HG02973 (cell line): ENCODE measurements at regions not wholly inside any gene's neighbourhood (a gene's known extent, or its start where the extent isn't known, plus 50 kb on each side); places are given as distances from the start of the nearest gene placed in this dataset.

Experiments
- ATAC-seq: cut with Tn5 transposase; IDR thresholded peaks from one replicate; pipeline ENCODE4 v1.9.1; 2021; ENCODE audit warnings: moderate library complexity; ENCODE audit not compliant: unreplicated experiment

DNA sequence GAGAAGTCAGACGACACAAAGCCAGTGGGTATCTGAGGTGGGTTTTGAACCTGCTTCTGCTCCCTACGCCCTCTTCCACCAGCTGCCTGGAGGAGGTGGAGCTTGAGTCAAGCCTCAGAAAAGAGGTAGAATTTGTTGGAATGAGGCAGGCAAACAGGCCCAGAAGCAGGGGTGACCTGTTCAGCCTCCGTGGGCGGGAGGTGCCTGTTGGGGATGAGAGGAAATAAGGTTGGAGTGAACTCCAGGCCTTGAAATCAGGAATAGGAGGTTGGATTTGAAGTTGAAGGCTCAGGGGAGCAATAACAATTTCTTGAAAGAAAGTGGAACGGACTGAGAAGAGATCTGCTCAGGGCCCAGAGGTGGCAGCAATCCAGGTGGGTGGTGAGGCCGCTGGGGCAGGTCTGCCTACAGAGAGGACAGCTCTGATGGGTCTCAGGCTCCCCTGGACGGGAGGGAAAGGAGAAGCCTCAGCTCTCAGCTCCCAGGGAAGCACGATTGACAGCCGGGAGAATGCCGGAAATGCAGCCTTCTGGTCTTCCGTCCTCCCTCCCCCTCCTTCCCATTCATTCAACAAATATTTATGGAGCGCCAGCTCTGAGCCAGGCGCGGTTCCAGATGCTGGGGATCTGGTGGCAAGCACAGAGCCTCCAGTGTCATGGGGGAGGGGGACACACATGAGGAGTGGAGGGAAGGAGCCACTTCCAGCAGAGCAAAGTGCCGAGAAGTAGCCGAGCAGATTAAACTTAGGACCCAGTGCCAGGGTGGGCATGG is 61.9 kb upstream of the CIBAR2 start:
- ATAC-seq = no peak

DNA sequence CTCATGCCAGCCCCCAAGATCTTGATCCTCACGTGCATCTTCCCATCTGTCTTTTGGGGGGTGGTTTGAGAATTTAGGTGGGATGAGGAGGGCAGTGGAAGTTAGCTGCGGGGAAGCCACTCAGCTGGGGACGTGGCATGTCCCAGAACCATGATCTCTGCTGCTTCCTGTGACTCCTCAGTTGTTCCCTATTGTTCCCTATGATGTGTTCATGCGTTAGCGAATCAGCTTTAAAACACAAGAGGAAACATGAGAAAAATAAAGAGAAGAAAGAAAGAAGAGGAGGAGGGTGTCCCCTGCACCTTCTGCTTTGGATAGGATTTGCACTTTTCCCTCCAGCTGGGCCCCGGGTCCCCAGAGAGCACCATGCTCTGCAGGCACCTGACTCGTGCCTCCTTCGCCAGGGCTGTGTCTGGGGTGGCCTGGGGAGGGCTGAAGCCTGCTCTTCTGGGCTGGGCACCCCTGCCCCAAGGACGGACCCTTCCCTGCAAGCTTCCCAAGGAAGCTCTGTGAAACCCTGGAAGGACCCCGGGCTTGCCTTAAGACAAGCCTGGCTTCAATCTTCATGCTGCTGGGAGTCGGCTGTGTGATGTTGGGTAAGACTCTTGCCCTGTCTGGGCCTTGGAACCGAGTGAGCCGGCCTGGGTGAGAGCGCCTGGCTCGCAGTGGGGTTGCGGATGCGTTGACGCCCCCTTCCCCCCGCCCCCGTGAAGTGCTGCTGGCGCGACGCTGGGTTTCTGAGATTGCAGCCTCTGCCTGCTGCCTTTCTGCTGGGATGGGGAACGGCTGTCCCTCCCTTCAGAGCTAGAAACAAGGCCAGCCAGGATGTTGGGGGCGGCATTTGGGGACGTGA is 62.8 kb upstream of the CIBAR2 start:
- ATAC-seq = no peak

DNA sequence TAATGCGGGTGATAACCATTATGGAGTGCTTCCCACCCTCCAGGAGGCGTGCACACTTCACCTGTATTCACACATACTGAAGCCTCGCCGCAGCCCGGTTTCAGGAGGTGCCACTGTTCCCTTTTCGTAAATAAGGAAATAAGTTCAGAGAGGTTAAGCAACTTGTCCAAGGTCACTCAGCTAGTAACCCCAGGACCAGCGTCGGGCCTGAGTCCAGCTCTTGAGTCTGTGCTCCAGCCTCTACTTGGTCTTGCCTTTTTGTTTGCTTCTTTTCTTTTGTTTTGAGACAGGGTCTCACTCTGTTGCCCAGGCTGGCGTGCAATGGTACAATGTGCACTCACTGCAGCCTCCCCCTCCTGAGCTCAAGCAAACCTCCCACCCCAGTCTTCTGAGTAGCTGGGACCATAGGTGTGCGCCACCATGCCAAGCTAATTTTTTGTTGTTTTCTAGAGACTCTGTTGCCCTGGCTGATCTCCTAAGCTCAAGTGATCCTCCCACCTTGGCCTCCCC is 63.5 kb upstream of the CIBAR2 start:
- ATAC-seq = no peak

DNA sequence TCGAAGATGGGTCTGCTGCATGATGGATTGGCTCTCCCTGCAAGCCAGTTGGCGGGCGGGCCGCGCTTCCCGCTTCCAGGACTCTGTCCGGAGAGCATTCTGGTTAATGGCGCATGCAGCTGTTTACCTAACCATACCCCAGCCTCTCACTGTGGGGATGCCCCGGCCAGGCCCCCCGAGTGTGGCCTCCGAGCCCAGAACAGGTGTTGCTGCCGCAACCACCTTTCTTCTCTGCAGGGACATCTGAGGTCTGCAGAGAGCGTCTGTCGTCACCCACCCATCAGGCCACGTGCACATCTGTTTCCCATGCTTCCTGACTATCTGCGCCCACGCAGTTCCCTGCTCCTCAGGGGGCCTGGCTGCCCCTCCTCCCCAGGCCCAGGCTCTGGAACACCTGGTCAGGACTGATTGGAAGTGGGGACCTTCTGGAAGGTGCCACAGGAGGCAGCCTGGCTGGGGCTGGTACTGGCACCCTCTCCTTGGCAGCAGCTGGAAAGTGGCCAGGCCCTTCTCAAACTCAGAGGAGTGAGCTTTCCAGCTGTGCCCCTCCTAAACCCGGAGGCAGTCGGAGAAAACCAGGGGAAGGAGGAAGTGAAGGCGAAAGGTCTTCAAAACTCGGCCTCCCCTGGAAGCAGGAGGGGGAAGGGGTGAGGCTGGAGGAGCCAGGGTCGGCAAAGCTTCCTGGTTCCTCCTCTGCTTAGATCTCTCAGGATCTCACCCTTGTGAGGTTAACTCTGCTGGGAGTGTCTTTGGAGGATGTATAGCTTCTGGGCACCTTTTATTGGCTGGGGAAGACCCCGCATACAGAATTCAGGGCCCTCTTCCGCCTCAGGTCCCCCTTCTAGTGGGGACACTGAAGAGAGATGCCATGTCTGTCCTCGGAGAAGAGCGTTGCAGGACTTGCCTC is 64.5 kb upstream of the CIBAR2 start:
- no peak for ATAC-seq

DNA sequence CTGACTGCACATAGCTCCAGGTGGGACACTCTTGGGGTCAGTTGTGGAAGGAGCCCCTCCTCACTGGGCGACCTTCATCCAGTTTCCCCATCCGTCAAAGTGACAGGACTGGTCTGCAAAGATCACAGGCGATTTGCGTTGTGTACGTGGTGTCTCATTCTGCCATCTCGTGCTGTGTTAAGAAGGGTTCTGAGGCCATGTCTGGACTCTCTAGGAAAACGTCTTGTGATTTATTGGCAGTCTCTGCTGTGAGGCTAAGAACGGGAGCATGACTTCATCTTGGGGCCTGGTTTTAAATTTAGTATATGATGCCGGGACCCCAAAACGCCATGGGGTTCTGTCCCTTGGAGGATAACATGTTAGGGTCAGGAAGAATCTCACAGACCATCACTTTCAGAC is 65.2 kb upstream of the CIBAR2 start:
- ATAC-seq = no peak

DNA sequence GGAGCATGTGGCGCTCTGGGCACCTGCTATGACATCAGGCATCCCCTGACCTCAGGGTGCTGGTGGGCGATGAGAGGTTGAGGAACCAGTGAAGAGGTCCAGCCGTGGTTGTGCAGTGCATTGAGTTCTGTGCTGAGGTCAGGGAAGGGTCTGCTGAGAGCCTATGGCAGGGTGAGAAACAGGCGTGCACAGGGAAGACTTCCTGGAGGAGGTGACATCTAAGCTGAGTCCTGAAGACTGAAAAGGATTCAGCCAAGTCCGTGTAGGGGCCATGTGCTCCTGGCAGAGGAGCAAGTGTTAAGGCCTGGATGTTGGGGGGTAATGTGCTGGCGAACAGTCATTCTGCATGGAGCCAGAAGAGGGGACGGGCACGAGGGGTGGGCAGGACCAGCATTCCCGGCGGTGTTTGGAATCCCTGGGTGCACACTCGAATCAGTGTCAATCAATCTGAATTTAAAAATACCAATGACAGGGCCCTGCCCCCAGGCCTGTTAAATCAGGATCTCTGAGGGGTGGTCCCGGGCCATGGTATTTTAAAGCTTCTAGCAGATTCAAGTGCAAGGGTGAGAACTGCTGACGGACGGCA is 65.8 kb upstream of the CIBAR2 start:
- no peak for ATAC-seq

DNA sequence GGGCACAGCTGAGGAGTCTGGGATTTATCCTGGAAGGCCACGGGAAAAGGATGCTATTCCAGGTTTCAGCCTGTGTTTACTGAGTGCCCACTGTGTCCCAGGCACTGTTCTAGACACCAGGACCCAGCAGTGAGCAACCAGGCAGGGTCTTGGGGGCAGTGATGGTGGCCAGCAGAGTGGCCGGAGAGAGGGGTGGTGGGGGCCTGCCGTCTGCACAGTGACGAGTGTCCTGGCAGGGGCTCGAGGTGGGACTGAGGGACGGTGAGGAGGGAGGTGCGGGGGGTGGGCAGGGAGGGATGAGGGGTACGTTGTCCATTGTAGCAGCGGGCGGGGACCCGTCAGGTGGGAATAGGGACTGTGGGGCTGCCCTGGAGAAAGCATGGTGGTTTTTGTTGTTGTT is 66.3 kb upstream of the CIBAR2 start:
- no peak for ATAC-seq

DNA sequence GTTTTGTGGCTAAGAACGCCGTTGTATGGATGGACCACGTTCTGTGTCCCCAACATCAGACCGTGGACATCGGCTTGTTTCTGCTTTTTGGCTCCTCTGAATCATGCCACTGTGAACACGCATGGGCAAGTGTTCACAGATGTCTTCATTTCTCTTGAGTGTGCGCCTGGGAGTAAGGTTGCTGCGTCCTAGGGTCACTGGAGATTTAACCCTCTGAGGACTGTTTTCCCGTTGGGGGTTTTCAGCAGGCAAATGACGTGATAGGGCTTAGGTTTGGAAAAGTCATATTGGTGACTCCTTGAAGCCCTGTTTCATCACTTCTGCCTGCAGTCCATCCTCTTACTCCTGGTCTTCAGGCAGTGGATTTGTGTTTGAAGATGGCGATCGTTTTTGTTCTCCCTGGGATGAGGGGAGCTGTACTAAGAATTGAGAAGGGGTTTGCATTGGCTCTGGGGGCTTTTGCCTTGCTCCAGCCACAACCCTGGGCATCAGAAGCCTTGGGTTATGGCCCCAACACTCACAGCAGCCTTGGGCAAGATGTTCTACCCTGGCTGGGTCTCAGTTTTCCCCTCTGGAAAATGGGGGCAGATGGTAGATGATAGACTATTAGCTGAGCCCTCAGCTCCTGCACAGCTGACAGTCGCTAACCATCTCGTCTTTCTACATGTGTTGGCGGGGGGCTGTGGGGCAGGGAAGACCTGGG is 67.2 kb upstream of the CIBAR2 start:
- no peak for ATAC-seq

DNA sequence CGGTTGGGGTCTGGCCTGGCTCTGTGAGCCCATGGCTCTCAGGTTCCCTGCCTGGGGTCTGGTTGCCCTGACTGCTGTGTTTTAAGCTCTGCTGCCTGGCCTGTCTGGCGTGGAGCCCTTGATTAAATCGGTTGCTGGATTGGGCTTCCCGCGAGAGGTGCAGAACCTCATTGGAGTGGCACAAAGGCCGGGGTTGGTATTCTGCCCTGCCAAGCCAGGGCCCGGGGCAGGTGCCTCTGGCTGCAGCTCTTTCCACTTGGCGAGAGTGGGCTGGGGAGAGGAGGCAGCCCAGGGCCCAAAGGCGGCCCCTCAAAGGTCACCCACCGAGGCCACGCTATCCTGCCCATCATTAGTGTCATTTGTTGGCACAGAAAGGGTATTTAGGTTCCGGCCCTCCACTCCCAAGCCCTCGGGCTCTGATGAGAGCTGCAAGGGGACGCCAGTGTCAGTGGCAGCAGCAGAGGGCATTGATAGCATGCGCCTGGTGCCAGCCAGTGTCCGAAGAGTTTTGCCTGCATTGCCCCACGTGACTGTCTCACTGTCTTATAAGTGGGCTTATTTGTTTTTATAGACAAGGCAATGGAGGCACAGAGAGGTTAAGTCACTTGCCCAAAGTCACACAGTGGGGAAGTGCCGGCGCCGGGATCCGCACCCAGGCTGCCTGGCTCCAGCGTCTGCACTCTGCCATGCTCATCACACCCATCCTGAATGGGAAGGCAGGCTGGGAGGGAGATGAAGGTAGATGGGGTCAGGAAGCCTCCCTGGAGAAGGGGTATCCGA is 68.0 kb upstream of the CIBAR2 start:
- ATAC-seq = no peak

DNA sequence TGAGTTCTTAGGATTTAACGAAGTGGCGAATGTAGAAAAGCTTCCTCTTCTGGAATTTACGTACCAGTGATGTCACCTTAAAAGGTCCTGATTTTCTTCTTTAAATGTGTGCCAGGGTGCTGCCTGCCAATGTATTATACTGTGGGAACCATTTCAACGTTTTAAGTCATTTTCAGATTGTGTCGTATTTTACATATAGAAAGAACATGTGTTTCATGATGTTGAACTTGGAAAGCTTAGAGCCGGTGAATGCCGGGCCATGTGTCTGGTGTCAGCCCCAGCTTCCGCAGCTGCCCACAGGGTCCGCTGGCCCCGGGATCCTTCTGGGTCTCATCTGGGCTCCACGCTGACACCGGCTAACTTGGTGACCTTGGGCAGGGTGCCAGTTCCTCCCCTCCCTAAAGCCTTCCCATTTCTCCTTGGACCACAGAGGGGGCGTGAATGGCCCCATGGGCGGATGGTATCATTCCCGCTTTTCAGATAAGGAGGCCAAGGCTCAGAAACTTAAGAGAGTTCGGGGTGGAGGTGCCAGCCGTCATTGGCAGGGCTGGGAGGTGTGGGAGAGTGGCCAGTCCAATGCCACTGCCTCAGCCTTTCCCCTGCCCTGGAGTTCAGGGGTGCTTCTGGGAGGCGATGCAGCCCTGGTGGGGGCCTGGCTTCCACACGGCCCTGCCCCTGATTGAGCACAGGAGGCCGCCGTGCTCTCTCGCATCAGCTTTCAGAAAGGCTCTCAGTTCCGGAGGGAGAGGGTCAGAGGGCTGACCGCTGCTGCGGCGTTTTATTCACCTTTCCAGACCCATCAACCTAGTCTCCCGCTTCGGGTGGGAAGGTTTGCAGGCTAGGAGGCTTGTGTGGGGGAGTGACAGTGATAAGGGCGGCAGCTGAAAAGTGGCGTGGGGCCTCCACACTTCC is 68.8 kb upstream of the CIBAR2 start:
- ATAC-seq = no peak

DNA sequence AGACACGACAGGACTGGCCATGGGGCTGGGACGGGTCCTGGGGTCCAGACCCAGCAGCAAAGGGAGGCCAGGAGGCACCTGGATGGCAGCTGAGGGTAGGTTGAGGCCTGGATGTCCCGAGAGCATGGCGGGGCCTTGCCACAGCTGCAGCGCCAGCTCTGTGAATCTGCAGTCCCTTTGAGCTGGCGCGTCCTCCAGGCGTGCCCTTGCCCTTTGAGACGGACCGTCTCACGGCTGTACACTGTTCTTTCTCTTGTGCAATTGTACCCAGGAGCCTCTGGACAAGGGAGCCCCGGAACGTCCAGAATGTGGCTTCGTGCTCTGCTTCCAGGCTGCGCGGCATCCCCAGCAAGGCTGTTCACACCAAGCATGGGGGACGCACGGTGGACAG is 69.5 kb upstream of the CIBAR2 start:
- ATAC-seq = no peak

DNA sequence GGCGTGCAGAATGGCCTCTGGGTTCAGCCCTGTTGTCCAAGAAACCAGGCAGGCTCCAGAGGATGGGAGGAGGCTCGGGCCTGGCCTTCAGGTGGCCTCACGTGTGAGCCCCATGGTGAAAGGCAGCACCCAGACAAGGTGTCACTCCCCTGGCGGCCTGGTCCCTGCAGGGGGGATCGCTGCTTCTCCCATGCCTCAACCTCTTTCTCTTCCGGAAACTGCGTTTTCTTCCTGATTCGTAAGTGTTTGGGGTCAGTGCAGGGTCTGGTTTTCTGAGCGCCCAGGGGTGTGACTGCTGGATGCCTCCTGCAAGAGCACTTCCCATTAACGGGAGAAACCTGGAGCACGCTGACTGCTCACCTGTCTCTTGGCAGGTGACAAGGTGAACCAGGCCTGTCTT is 70.0 kb upstream of the CIBAR2 start:
- ATAC-seq = no peak

DNA sequence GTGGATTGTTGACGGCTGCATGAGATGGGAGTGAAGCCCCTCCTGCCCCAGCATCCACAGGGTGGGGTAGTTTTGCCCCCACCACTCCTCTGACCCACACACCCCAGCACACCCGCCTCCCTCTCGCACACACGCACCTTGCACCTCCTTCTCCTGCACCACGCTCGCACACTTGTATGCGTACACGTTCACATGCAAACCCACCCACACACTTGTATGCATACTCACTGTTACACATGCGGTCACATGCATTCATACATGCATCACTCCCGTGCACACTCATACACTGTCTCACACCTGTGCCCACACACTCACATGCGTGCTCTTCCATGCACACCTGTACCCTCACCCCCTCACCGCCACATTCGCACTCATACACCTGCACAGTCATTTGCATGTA is 70.5 kb upstream of the CIBAR2 start:
- ATAC-seq = no peak

DNA sequence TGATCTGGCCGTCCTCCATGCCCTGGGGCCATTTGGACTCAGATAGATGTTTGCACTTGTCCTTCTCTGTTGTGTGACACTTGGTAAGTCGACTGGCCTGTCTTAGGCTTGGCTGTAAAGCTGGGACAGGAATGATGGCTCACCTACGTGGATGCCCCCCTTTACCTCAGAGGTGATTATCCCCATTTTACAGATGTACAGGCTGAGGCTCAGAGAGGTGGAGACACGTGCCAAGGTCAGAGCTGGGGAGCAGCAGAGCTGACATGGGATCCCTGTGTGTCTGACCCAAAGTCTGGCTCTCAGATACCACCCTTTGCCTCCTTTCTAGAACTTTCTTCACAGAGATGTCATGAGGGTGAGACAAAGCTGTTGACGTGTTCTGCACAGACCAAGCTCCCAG is 71.3 kb upstream of the CIBAR2 start:
- ATAC-seq = no peak

DNA sequence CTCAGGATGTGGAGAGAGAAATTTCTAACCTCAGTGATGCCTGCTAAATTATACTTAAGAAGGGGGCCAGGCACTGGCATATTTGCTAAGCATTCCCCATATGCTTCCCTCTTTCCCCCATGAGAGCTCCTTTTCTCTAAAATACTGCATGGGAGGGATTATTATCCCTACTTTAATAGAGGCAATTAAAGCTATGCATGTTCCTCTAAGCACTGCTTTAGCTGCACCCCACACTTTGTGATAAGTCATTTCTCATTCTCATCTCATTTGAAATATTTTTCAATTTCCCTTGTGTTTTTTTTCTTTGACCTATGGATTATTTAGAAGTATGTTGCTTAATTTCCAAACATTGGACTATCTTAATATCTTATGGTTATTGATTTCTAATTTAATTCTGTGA is 72.1 kb upstream of the CIBAR2 start:
- ATAC-seq = no peak

DNA sequence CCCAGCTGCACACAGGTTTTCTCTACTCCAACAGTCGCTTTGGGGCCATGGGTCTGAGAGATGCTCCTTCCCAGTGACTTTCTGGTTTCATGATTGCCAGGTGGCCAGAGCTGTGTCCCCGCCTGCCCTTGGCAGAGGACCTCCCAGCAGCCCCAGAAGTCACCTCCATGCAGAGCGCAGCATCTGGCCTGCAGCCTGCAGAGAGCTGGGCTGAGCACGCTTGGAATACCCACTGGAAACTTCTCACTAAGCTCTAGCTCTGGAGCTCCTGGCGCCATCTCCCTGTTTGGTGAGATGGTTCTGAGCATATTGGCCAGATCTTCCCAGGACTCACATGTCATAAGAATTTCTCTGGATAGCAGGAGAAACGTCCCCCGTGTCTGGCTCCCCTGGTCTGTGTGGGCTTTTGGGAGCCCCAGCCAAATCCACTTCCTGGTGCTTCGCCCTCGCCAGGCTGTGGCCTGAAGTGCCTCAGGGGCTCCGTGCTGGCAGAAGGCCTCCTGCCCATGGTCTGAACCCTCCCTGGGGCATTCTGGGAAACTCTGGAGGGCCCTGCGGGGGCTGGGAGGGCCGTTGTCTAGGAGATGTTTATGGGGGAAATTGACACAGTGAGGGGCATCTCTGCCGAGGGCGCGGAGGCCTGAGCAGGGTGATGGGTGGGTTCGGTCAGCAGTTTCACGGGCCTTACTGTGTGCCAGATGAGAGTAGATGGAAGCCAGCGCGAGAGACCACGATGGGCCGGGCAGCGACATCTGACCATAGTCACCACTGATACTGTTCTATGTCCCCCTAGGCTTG is 73.2 kb upstream of the CIBAR2 start:
- ATAC-seq = no peak

DNA sequence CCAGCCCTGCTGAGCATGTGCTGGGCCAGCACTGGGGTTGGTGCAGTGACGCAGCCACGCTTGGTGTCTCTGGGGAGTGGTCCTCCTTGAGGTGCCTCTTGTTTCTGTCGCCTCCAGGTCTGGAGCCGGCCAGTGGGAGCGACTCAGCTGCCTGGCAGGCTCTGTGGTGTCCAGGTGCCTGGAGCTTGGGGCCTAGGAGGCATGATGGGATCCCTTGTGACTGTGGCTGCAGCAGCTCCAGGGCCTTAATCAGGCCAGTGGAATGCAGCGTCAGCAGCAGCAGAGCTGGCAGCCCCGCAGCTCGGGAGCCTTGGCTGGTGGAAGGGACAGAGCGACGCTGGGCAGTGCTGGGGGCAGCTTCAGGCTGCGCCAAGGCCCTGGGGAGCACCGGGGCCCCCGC is 74.7 kb upstream of the CIBAR2 start:
- no peak for ATAC-seq

DNA sequence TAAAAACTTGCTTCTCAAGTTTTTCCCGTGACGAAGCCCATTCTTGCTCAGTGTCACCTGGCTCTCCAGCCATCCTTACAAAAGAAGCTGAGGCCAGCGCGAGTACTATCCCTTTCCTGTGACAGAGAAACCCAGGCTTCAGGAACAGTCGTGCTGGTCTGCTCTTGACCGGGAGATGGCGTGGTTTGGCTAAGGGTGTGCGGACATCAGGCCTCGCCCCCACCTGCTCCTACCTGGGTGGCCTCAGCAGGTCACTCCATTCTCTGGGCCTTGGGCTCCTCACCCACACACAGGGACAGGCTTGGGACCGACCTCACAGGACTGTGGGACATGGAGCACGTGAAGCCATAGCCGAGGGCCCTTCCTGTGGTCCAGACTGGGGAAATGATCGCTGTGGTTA is 75.2 kb upstream of the CIBAR2 start:
- ATAC-seq = no peak
